HepG2 (cell line): ENCODE measurements at regions not wholly inside any gene's neighbourhood (a gene's known extent, or its start where the extent isn't known, plus 50 kb on each side); places are given as distances from the start of the nearest gene placed in this dataset.

Source experiments
- ATAC-seq: fragments of 200-7000 bp; cut with Tn5 transposase; 3 replicates; pipeline ENCODE4 v1.9.1; 2020; ENCODE audit warnings: mild to moderate bottlenecking, moderate library complexity
- BruUV-seq: library from RNA; stranded (reverse); fragments of 400-500 nt; replicated peaks from 2 replicates; lab custom pipeline; 2021; lab: Mats Ljungman, UMichigan
- CTCF ChIA-PET: fragments of 300-600 bp; formaldehyde crosslinking; extraction: SDS; loops from one replicate; lab custom pipeline; 2021; ENCODE audit warnings: low total read pairs, inconsistent platforms, low intra/inter-chr PET ratio; lab: Yijun Ruan, JAX
- POLR2A ChIA-PET: fragments of 350-600 bp; sonication (Branson Sonifier 250); formaldehyde crosslinking; loops from one replicate; lab custom pipeline; 2020; ENCODE audit warnings: antibody characterized with exemption, inconsistent platforms; lab: Yijun Ruan, JAX
- DNase-seq: peaks from one replicate; pipeline ENCODE4 v3.0.0-alpha.2; 2015; ENCODE audit warnings: low spot score
- FAIRE-seq: peaks from 3 replicates; lab custom pipeline; 2011; peaks lifted over from hg19 to GRCh38; lab: Jason Lieb, UNC
- H2AFZ ChIP-seq: one replicate; pipeline ENCODE4 v1.6.1; 2011; ENCODE audit warnings: low read length, inconsistent platforms
- H3K27ac ChIP-seq: fragments of 300-600 bp; 3 replicates; pipeline ENCODE4 v1.8.0; 2011; ENCODE audit warnings: mixed run types, mild to moderate bottlenecking, mixed read lengths, low read length, inconsistent platforms; ENCODE audit not compliant: insufficient read depth; ENCODE audit errors: extremely low read length
- H3K27me3 ChIP-seq, 2 experiments: fragments of 200-600 bp in 1 of 2; 2 replicates in 1 of 2; 3 replicates in 1 of 2; pipeline versions ENCODE4 v1.6.0 to v1.8.0; 2011; ENCODE audit warnings: low read length in 2 of 2, mild to moderate bottlenecking in 2 of 2, moderate library complexity in 2 of 2, inconsistent platforms in 1 of 2; ENCODE audit not compliant: insufficient read depth in 2 of 2, control insufficient read depth in 1 of 2
- H3K36me3 ChIP-seq, 2 experiments: fragments of 200-600 bp in 1 of 2; replicated peaks in 1 of 2; 2 replicates in 1 of 2; 3 replicates in 1 of 2; pipeline versions ENCODE4 v1.5.1 to v1.8.0; 2011; ENCODE audit warnings: low read length in 2 of 2, inconsistent platforms in 1 of 2; ENCODE audit not compliant: insufficient read depth in 2 of 2, control insufficient read depth in 1 of 2
- H3K4me1 ChIP-seq: 2 replicates; pipeline ENCODE4 v1.5.1; 2012; ENCODE audit warnings: low read length, inconsistent platforms; ENCODE audit not compliant: insufficient read depth
- H3K4me2 ChIP-seq: 2 replicates; pipeline ENCODE4 v1.6.0; 2011; ENCODE audit warnings: low read depth, low read length, inconsistent platforms
- H3K4me3 ChIP-seq, 3 experiments: fragments of 200-600 bp in 1 of 3; sonication (generic), shearing (Covaris generic) in 1 of 3; replicated peaks in 1 of 3; 2 replicates each; pipeline ENCODE4 v1.5.1; 2011 to 2016; ENCODE audit warnings: low read length in 3 of 3, inconsistent platforms in 2 of 3, low read depth in 2 of 3, mild to moderate bottlenecking in 2 of 3, control low read depth in 1 of 3, mixed read lengths in 1 of 3; ENCODE audit not compliant: insufficient read depth in 1 of 3
- H3K79me2 ChIP-seq: one replicate; pipeline ENCODE4 v1.6.1; 2011; ENCODE audit warnings: low read length, inconsistent platforms; ENCODE audit not compliant: insufficient read depth
- H3K9ac ChIP-seq: 2 replicates; pipeline ENCODE4 v1.6.0; 2011; ENCODE audit warnings: mild to moderate bottlenecking, low read depth, low read length, inconsistent platforms; ENCODE audit not compliant: insufficient read depth
- H3K9me3 ChIP-seq: 2 replicates; pipeline ENCODE4 v1.5.1; 2012; ENCODE audit warnings: mild to moderate bottlenecking, low read length
- H4K20me1 ChIP-seq: 2 replicates; pipeline ENCODE4 v1.6.0; 2011; ENCODE audit warnings: inconsistent platforms, mild to moderate bottlenecking, low read length, moderate library complexity; ENCODE audit not compliant: insufficient read depth
- CEBPZ ChIP-seq: IDR thresholded peaks from 2 replicates; pipeline ENCODE4 v1.6.1; 2012; ENCODE audit warnings: low read length, improper control_type of control experiment
- CENPBD1 ChIP-seq: sonication (generic); formaldehyde crosslinking; IDR thresholded peaks from 2 replicates; pipeline ENCODE4 v1.8.0; 2022; ENCODE audit warnings: missing genetic modification reagents, low read depth, mild to moderate bottlenecking, borderline replicate concordance
- FOXO1 ChIP-seq: sonication (generic); formaldehyde crosslinking; IDR thresholded peaks from 2 replicates; pipeline ENCODE4 v1.4.0; 2020; ENCODE audit warnings: missing genetic modification reagents
- HNF1A ChIP-seq, 2 experiments: sonication (generic) in 1 of 2; formaldehyde crosslinking in 1 of 2; IDR thresholded peaks; 2 replicates each; pipeline versions ENCODE4 v1.4.0 to v1.6.1; 2016 to 2020; ENCODE audit warnings: borderline replicate concordance in 1 of 2, low read depth in 1 of 2, mild to moderate bottlenecking in 1 of 2, missing genetic modification reagents in 1 of 2
- MAFK ChIP-seq, 2 experiments: IDR thresholded peaks in 1 of 2; conservative IDR thresholded peaks in 1 of 2; 2 replicates each; pipeline ENCODE4 v1.6.1; 2011; ENCODE audit warnings: improper control_type of control experiment in 2 of 2, low read length in 2 of 2
- PITX1 ChIP-seq: sonication (generic); formaldehyde crosslinking; IDR thresholded peaks from 2 replicates; pipeline ENCODE4 v1.5.1; 2020; ENCODE audit warnings: mild to moderate bottlenecking, missing genetic modification reagents
- RARA ChIP-seq: IDR thresholded peaks from 2 replicates; pipeline ENCODE4 v1.6.1; 2016; ENCODE audit warnings: missing genetic modification reagents, missing compliant biosample characterization
- RCOR2 ChIP-seq: IDR thresholded peaks from 2 replicates; pipeline ENCODE4 v1.6.1; 2016; ENCODE audit warnings: missing biosample characterization, missing genetic modification reagents
- SP2 ChIP-seq: sonication (generic); formaldehyde crosslinking; IDR thresholded peaks from 2 replicates; pipeline ENCODE4 v1.5.1; 2020; ENCODE audit warnings: mild to moderate bottlenecking, missing genetic modification reagents
- THAP11 ChIP-seq: IDR thresholded peaks from 2 replicates; pipeline ENCODE4 v1.6.1; 2016; ENCODE audit warnings: missing biosample characterization, missing genetic modification reagents
- THRA ChIP-seq: sonication (generic); formaldehyde crosslinking; IDR thresholded peaks from 2 replicates; pipeline ENCODE4 v1.4.0; 2020; ENCODE audit warnings: missing genetic modification reagents, borderline replicate concordance
- TOPORS ChIP-seq: sonication (generic); formaldehyde crosslinking; IDR thresholded peaks from 2 replicates; pipeline ENCODE4 v1.8.0; 2023; ENCODE audit warnings: mild to moderate bottlenecking, missing genetic modification reagents
- ZNF510 ChIP-seq: sonication (generic); formaldehyde crosslinking; IDR thresholded peaks from 2 replicates; pipeline ENCODE4 v1.4.0; 2020; ENCODE audit warnings: low read depth, mild to moderate bottlenecking, missing genetic modification reagents
- ZNF546 ChIP-seq: sonication (generic); formaldehyde crosslinking; conservative IDR thresholded peaks from 2 replicates; pipeline ENCODE4 v1.8.1; 2023; ENCODE audit warnings: mild to moderate bottlenecking, missing genetic modification reagents
- ZNF598 ChIP-seq: sonication (generic); formaldehyde crosslinking; IDR thresholded peaks from 2 replicates; pipeline ENCODE4 v1.5.1; 2020; ENCODE audit warnings: mild to moderate bottlenecking, missing genetic modification reagents, borderline replicate concordance
- ZNF746 ChIP-seq: sonication (generic); formaldehyde crosslinking; IDR thresholded peaks from 2 replicates; pipeline ENCODE4 v1.8.0; 2022; ENCODE audit warnings: mild to moderate bottlenecking, missing genetic modification reagents
- WGBS: methylation state at CpG from one replicate; pipeline ENCODE4 v1.1.6; 2017; ENCODE audit warnings: low lambda C conversion rate; 5-methylcytosine and 5-hydroxymethylcytosine counted together
- in situ Hi-C: cut with HindIII; loops from 2 replicates; pipeline ENCODE4 v1.10.0; 2017; ENCODE audit warnings: low pct_unique_long_range_greater_than_20kb; ENCODE audit not compliant: extremely low pct_ligation_motif_present
- intact Hi-C: fragments of 100-400 bp; cut with micrococcal nuclease; formaldehyde crosslinking; loops from one replicate; pipeline ENCODE4 v1.10.0; 2022; ENCODE audit not compliant: unreplicated experiment

- ATAC-seq (peak; percentile 58), DNase-seq (peak; percentile 12), FAIRE-seq (no peak)
- Histone ChIP-seq H3K4me3 (peak overlapping the region in 1 of 3 experiments; percentile 1; a peak in 1 of 6 replicates), H3K79me2 (no peaks in the 10 kb centered on the region), H4K20me1 (no peaks in the 10 kb centered on the region), H3K9ac (no peak overlapping the region), H3K4me2 (peak overlapping the region; percentile 45; the same call in 1 of the 2 replicates), H3K4me1 (peaks cover 17% of the 10 kb centered on the region), H3K27ac (no peak overlapping the region), H3K36me3 (no peaks in the 10 kb centered on the region), H2AFZ (no peak overlapping the region), H3K9me3 (no peaks in the 10 kb centered on the region), H3K27me3 (no peaks in the 10 kb centered on the region; a peak in 1 of 5 replicates)
- in situ Hi-C loops, result no loop called here
- 0% methylated on average over 3 of the region's 5 CpGs for WGBS
- CTCF ChIA-PET, result no interaction called here
- BruUV-seq, result no TSS peak
- POLR2A ChIA-PET, result no interaction called here
- intact Hi-C loops, result no loop called here
- no peak for TF ChIP-seq THAP11 (CRISPR knock-in tag)
- 0 out of 4 replicates have a peak, but pooled peaks of 1 of the 2 experiments have one; percentile 18 for TF ChIP-seq MAFK (conservative IDR thresholded peaks at IDR 0.05 in 1 of 2, IDR thresholded peaks at IDR 0.05 in 1 of 2; ENCODE audit: low read length in 2 of 2)
- no peak for TF ChIP-seq ZNF510 (CRISPR knock-in tag)
- TF ChIP-seq CENPBD1, result no peak
- no peak for TF ChIP-seq THRA (CRISPR knock-in tag)
- peak; percentile 21; the same call in 1 of the 2 replicates for TF ChIP-seq RARA (CRISPR knock-in tag)
- TF ChIP-seq ZNF546 (CRISPR knock-in tag), result no peak
- TF ChIP-seq CEBPZ, result no peak
- no peak for TF ChIP-seq TOPORS
- no peak for TF ChIP-seq SP2
- no peak for TF ChIP-seq RCOR2
- peak; percentile 61; the same call in 1 of the 2 replicates for TF ChIP-seq HNF1A (IDR thresholded peaks at IDR 0.05; ENCODE audit: low read depth)
- TF ChIP-seq HNF1A (CRISPR knock-in tag; IDR thresholded peaks at IDR 0.05; ENCODE audit: borderline replicate concordance), result no peak
- no peak for TF ChIP-seq FOXO1
- no peak for TF ChIP-seq ZNF746 (CRISPR knock-in tag)
- peak; percentile 69 for TF ChIP-seq PITX1 (CRISPR knock-in tag)
- no peak for TF ChIP-seq ZNF598 (CRISPR knock-in tag)
These were observed 59.1 kb upstream of the RRP15 start for GRCh38 chr1:218226005-218226404.
